ENCODE measurements at regions not wholly inside any gene's neighbourhood (a gene's known extent, or its start where the extent isn't known, plus 50 kb on each side); places are given as distances from the start of the nearest gene placed in this dataset.

DNA sequence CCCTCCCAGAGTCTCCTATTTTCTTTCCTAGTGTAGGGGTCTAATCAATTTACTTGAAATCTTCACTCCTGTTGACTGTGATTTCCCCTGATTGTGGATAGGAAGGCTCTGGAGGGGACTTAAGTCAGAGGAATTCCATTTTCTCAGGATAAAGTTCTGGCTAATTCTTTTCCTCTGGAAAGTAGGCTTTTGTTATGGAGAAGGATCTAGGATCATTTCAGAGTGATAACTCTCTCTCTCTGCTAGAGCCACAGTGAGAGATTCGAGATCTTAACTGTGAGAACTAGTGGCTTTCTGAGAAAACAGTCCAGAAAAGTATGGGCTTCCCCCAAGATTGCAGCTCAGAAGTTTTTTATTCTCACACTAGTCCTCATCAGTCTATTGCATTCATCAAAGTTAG is 163.9 kb upstream of the TFPI start (continued):
- TF ChIP-seq RAD21 (IDR thresholded peaks at IDR 0.05 in 1 of 2, conservative IDR thresholded peaks at IDR 0.05 in 1 of 2; ENCODE audit: low read depth in 2 of 2, low read length in 2 of 2) (no peak), BRCA1 (IDR thresholded peaks at IDR 0.05; ENCODE audit: low read depth, low read length) (no peak)

Measured in H1 (cell line).